Astrocyte (in vitro differentiated cells and primary cell): ENCODE measurements at regions not wholly inside any gene's neighbourhood (a gene's known extent, or its start where the extent isn't known, plus 50 kb on each side); places are given as distances from the start of the nearest gene placed in this dataset.

Source experiments
- CTCF ChIP-seq: IDR thresholded peaks from 2 replicates; pipeline ENCODE4 v1.5.1; 2011; ENCODE audit warnings: low read depth, mild to moderate bottlenecking, inconsistent platforms, low read length, moderate library complexity; ENCODE audit not compliant: insufficient read depth
- EZH2 ChIP-seq: IDR thresholded peaks from 2 replicates; pipeline ENCODE4 v1.6.1; 2012; ENCODE audit warnings: mild to moderate bottlenecking, low read length, inconsistent platforms; ENCODE audit not compliant: insufficient read depth

- no peak for TF ChIP-seq EZH2
- TF ChIP-seq CTCF, result no peak
These were observed 961.7 kb downstream of the RPA4 start for GRCh38 chrX:97845451-97845850.
